Activated CD4-positive, alpha-beta T cell treated with anti-CD3 and anti-CD28 coated beads for 1 hour (primary cell): ENCODE measurements at regions not wholly inside any gene's neighbourhood (a gene's known extent, or its start where the extent isn't known, plus 50 kb on each side); places are given as distances from the start of the nearest gene placed in this dataset.
"Not testable (repeated sequence)": the region's sequence is repeated elsewhere in the genome, so short reads cannot be mapped to it uniquely, and the experiment has no call there.

Experiments used
- DNase-seq: peaks from one replicate; pipeline ENCODE4 v3.0.0-alpha.2; 2020

DNA sequence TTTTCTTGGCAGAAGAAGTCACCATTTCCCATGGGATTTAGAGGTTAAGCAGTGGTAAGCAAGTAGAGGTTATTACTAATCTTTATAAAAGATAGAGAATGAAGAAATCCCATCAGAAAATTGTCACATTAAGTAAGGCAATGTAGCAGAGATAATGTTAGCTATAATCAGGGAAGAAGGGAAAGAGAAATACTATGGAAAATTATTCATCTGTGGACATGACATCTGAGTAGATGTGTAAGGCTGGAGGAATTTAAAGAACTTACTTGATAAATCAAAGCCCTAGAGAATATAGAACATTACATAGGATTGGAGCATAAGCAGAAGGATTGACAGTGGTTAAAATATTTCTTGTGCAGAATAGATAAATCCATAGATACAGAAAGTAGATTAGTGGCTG is 553.1 kb upstream of the CBLB start:
- DNase-seq = no peak

DNA sequence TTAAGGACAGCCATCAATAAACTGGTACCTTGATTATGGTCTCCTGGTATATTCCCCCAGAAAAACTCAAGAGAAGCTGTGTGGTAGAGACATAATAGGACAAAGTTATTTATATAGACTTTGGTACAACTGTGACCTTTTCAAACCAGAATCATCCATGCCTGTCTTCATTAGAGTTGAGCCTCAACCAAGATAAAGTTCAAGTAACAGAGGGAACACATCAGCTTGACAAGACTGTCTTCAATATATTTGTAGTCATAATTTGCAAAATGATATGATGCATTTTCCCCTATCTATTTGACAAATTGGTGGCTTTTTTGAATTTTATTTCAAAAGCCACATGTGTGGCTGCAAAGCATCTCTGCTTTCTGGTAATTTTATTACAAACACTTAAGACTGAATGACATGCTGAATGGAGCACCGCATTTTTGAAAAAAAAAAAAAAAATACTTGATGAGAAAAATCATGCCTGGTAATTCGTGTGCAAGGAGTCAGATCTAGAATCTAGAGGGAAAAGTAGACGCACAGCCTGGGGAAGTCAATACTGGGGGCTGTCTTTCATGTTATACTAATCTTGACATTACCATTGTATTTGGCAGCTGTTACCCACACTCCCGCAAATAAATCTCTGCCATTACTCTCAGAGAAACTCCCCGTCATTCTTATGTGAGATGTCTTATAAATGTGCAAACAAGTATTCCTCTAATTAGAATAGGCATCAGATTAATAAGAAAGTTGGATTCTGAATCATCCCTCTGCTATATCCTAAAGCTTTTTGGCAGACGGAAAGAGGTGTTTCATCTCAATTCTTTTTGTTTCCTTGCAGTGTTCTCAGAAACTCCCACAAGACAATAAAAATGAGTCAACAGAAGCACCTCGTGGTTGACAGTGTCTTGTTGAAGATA is 554.8 kb upstream of the CBLB start:
- DNase-seq = no peak

DNA sequence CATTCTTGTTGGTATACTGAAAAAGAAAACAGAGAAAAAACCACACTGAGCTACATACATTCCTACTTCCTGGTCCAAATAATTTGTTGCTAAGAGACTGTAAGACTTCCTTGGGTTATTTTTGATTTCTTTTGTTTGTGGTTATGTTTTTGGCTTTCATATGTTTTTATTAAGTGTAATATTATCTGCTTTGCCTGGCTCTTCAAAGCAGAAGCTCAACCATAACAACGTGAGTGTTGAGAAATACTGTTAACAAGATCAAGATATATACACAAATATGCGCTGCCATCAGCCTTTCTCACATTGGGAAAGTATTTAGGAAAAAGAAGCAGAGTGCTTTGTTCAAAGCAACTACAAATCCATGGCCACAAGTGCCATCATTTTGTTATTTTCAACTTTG is 556.2 kb upstream of the CBLB start:
- DNase-seq = no peak

DNA sequence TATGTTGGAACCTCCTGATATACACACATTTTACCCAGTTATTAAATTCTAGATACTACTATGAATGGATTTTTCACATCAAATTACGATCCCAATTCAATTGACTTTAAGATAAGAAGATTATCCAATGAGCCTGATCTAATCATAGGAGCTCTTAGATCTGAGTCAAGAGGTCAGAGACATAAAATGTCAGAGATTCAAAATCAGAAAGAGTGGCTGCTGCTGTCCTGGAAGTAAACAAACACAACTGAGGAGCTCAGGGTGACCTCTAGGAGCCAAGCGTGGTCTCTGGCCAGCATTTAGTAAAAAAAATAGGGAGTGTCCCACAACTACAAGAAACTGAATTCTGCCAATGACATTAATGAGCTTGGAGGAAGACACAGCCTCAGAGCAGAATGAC is 557.1 kb upstream of the CBLB start:
- DNase-seq = no peak

DNA sequence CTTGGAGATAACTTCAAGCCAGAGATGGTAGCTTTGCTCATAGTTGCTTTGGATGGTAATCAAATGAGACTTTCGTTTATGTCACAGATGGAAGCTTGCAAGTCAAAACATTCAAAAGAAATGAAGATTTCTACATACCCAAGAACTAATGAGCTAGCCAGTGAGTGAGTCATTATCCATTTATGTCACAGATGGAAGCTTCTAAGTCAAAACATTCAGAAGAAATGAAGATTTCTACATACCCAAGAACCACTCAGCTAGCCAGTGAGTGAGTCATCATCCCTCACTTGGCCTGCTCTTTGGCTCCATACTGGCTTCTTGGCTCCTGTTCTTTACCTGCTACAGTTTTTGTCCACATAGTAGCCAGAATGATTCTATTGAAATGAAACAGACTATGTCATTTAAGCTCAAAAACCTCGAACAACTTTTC is 559.8 kb upstream of the CBLB start:
- no peak for DNase-seq

DNA sequence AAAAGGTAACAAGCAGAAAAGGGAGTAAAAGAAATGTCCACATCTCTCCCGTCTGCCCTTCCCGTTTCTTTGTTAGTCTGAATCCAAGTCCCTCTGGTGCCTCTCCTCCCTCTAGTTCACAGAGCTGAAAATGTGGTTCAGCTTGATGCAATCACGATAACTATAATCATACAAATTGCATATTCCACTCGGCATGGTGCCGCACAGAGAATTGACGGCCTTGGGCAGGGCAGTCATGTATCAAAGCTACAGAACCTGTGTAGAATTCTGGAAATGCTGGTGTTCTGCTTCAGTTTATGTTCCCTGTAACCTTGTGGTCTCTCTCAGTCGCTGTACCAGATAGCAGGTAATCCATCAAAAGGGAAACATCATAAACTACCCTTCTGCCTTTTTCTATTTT is 562.9 kb upstream of the CBLB start:
- no peak for DNase-seq

DNA sequence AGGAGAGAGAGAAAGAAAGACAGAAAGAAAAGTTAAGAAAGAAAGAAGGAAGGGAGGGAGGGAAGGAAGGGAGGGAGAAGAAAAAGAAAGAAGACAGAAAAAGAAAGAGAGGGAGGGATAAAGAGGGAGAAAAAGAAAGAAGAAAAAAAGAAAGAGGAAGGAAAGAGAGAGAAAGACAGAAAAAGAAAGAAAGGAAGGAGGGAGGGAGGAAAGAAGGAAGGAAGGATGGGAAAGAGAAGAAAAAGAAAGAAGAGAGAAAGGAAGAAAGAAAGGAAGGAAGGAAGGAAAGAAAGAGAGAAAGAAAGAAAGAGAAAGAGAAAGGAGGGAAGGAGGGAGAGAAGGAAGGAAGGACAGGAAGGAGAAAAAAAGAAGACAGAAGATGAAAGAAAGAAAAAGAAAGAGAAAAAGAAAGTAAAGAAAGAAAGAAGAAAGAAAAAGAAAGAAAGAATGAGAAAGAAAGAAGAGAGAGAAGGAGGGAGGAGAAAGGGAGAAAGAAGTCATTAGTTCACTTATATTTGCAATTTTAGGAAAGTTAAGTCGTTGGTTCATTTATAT is 567.2 kb upstream of the CBLB start:
- DNase-seq = no peak

DNA sequence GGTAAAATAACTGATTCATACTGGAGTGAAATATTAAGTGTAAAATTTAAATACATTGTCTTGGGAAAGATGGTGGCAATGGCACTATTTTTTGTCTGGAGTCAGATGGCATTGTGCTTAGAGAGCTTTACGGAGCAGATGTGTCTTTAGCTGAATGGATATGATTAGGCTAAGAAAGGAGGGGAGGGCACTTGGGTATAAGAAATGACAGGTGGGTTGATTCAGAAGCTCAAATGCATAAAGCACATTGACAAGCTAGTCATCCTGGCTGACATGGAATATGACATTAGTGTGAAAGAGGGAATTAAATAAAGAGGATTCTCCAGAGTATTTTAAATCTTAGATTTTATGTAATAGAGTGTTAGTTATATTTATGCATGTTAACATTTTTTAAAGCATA is 570.1 kb upstream of the CBLB start:
- no peak for DNase-seq

DNA sequence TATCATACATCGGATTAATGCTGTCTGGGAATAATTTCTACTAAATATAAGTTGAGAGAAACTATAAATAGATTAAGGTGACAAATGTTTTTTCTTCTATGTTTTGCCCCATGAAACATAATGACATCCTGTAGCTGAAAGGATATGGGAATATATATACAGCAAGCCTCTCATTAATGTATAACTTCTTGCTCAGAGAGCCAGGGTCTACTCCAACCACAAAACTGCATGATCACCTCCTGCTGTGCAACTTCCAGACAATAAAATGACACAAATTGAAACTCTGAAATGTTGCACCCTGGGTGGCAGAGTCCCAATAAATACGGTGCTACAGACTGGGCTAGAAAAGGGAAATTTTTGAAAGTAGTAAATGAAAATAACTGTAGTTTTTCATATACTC is 571.9 kb upstream of the CBLB start:
- DNase-seq = no peak

DNA sequence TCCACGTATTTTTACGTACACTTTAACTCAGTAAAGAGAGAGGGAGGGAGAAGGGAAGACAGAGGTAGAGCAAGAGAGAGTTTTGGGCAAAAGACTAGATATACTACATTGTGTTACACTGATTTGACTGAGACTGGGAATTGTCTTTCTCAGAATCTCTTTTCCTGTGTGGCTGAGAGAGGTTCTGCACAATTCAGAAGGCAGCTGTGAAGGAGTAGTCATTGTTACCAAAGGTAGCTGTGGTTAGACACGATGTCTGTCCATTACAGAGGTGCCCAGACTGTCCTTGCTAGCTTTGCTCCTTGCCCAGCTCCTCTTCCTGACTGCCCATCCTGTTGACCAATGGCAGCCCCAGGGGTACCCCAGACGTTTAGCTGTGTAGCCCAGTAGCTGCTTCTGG is 577.5 kb upstream of the CBLB start:
- no peak for DNase-seq

DNA sequence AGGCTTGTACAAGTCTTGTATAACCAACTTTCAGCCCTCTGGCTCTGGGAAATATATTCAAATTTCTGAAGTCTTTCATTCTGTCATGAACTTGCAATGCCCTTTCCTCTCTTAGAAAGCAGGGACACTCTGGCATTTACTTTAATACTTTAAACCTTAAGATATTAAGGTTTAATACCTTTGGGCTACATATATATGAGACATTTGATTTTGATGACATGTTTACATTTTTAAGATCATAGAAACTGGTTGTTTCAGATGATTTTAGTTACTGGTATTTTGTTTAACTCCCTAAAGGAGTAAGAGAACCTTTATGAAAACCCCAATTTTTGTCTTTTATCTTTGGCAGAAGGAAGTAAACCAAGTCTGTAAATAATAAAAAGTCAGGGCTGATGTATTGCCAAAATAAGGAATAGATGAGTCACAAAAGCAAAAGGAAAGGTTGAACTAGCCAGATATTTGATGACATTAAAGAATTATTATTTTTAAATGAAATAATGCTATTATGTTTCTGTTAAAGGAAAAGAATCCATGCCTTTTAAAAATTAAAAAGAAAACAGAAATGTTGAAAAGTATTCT is 579.0 kb upstream of the CBLB start:
- DNase-seq = no peak

DNA sequence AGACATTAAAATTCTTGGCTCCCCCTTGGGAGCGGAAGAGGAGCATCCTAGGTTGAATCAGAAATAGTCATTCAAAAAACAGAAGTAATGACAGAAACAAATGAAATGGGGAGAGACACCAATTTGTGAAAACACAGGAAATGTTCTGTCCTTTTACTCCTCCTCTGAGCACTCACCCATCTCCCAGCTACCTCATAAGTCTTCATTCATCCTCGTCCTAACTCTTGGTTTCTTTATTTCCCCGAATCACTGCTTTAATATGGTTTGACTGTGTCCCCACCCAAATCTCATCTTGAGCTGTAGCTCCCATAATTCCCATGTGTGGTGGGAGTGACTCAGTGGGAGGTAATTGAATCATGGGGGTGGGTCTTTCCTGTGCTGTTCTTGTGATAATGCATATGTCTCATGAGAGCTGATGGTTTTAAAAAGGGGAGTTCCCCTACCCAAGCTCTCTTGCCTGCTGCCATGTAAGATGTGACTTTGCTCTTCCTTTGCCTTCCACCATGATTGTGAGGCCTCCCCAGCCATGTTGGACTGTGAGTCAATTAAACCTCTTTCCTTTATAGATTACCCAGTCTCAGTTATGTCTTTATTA is 579.7 kb upstream of the CBLB start:
- DNase-seq = not testable (repeated sequence)

DNA sequence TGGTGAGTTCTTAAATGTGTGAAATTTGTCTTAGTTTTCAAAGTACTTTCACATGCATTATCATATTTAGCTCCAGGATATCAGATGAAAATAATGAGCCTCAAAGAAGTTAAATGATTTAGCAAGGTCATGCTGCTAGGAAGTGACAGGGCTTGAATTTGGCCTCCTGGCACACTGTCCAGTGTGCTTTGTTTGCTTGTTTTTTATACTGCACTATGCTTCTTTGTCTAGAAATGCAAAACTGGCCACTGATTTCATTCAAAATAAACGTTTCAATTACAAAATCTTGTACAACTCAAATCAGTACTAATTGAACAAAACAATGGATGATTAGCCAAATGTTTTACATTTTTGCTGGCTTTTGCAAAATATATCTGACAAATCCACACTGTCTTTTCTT is 583.3 kb upstream of the CBLB start:
- DNase-seq = no peak

DNA sequence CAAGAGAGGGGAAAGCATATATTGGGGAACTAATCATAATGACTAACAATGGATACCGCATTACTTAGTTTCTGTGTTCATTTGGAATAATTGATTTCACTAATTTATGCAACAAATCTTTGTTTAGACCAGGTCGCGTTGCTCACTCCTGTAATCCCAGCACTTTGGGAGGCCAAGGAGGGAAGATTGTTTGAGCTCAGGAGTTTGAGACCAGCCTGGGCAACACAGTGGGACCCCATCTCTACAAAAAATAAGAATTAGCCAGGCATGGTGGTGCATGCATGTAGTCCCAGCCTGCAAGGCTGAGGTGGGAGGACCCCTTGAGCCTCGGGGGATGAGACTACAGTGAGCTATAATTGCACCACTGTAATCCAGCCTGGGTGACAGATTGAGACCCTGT is 585.7 kb upstream of the CBLB start:
- DNase-seq = no peak

DNA sequence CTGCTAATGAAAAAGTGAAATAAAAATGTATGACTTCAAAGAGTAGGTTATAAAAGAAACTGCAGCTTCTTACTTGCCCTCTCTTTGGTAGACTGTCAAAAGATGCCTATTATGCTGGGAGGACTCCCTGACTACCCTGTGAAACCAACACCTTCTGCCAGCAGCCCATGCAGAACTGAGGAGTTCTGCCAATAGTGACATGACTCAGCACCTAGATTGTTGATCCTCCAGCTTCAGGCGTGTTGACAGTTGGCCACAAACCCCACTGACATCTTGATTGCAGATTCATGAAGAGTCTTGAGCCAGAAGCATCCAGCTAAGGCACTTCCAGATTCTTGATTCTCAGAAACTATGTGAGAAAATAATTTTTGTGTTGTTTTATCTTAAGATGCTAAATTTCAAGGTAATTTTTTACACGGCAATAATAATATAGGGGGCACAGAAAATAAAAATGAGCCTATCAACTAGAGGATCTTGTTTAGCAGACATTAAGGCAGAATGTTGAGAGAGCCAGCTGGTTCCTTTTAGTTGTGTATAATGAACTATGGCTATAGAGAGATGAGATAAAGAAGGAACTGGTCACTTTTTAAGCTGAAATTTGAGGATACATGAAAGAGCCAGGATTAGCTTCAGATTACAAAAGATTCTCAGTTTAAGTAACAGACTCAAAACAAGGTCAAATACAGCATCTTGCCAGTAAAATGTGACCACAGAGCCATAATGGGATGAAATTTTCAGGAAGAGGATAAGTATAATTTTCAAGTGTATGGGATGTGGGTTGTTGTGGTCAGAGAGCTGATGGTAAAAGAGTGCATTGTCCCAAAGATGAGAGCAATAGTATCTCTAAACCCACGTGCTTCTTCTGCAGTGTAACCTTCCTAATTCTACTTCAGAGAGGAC is 588.7 kb upstream of the CBLB start:
- DNase-seq = no peak

DNA sequence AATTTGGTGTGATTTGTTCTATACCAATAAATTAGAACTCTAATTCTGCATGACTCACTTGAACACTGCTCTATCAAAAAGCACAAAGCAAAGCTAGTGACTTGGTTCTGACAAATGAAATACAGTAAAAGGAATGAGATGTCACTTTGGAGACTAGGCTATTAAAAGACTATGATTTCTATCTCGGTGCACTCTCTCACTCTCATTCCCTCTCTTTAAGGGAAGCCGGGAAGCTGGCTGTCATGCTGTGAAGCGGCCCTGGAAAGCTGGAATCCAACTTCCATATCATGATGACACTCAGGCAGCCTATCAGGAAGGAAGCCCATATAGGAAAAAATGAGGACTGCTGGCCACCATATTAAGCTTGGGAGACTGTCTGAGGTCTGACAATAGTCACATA is 590.1 kb upstream of the CBLB start:
- DNase-seq = no peak

DNA sequence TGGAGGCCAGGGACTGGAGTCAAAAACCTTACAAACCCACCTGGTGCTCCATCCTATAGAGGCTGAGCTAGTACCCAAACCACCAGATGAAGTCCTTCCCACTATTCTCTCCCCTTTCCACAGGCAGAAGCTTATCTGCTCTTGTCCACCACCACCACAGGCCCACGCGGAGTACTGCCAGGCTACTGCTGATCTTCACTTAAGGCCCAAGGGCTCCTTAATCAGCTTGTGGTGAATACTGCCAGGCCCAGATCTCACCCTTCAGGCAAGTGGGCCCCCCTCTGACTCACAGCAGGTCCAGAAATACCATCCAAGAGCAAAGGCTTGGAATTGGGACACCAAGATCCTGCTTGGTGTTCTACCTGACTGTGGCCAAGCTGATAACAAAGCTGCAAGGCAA is 598.1 kb upstream of the CBLB start:
- DNase-seq = no peak

DNA sequence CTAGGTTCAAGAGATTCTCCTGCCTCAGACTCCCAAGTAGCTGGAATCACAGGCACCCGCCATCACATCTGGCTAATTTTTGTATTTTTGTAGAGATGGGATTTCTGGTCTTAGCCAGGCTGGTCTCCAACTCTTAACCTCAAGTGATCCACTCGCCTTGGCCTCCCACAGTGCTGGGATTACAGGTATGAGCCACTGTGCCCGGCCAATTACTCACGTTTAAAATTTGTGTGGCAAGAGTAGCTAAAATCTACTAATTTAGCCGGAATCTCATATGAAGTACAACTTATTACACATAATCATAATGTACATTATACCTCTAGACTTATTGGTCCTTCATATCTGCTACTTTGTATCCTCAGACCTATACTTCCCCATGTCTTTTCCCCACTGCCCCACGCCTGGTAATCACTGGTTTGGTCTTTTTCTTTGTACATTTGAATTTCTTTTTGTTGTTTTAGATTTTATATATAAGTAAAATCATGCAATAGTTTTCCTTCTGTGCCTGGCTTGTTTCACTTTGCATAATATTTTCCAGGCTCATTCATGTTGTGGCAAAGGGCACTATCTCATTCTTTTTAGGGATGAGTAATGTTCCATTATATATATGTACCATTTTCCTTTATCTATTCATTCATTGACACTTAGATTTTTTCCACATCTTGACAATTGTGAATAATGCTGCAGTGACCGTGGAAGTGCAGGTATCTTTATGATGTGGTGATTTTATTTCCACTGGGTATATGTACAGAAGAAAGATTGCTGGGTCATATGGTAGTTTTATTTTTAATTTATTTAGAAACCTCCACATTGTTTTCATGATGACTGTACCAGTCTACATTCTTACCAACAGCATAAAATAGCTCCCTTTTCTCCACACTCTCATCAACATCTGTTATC is 605.0 kb upstream of the CBLB start:
- no peak for DNase-seq

DNA sequence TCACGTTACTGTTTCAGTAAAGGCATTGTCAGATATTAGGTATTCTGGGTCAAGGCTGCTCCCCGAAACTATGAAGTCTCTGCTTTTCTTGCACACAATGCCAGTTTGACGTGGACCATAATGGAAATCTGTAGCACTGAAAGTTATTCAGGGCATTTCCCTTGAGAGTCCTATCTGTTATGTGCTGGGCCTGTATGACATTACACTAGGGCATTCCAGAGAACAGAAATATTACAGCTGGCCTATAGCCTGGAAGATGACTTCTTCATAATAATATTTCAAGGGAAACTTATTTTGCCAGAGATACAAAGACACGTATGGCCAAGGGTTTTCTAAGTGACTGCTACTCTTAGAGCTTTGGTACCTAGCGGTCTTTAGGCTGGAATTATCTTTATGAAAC is 613.6 kb upstream of the CBLB start:
- no peak for DNase-seq

DNA sequence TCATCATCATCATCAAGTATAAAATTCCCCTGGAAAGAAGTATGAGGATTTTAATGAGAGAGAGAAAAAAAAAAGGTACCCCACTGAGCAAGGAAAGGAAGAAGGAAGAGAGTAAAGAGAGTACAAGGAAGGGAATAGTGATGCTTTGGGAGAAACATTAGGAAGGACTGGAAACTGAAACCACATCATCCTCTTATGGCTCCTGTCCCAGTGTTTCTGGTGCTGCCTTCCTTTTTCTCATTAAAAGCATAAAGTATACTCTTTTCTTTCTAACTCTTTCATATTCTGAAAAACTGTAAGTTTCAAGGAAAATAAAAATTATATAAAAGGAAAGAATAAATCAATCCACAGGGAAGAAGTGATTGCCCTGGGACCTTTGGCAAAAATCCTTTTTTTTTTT is 616.4 kb upstream of the CBLB start:
- DNase-seq = no peak

DNA sequence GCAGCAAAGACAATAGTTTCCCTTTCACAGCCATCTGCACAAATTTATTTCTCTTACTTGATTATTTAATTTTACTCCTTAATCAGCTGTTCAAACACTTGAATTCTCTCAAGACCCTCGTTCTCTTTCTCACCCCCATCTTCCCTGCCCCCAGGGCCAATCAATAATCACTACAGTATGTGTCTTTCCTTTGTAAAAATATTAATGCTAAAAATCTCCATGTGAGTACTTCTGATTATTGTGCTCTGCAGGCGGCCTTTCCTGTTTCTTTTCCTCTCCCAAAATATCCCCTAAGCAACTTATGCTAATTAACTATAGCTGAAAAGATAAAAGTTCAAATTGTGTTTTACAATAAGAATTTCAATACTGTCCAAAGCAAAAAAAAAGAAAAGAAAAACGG is 617.0 kb upstream of the CBLB start:
- no peak for DNase-seq
